Loucy (cell line): ENCODE measurements at regions not wholly inside any gene's neighbourhood (a gene's known extent, or its start where the extent isn't known, plus 50 kb on each side); places are given as distances from the start of the nearest gene placed in this dataset.

Experiments used
- H2AFZ ChIP-seq: fragments of 200-600 bp; sonication (generic); 2 replicates; pipeline ENCODE4 v1.6.0; 2016; ENCODE audit warnings: antibody characterized with exemption, mild to moderate bottlenecking, low read length, moderate library complexity
- H3F3A ChIP-seq: fragments of 200-600 bp; 2 replicates; pipeline ENCODE4 v1.6.0; 2016; ENCODE audit warnings: antibody characterized with exemption, low read depth, mild to moderate bottlenecking
- H3K27me3 ChIP-seq: fragments of 200-600 bp; sonication (generic); 2 replicates; pipeline ENCODE4 v1.6.1; 2014; ENCODE audit warnings: low read length, mild to moderate bottlenecking; ENCODE audit not compliant: insufficient read depth, poor library complexity, severe bottlenecking
- H3K36me3 ChIP-seq: fragments of 200-600 bp; sonication (generic); 2 replicates; pipeline ENCODE4 v1.6.1; 2016; ENCODE audit warnings: low read length; ENCODE audit not compliant: insufficient read depth
- H3K4me1 ChIP-seq: fragments of 200-600 bp; sonication (generic); 2 replicates; pipeline ENCODE4 v1.5.1; 2014; ENCODE audit warnings: low read length, mild to moderate bottlenecking; ENCODE audit not compliant: insufficient read depth, poor library complexity, severe bottlenecking
- H3K4me2 ChIP-seq: fragments of 200-600 bp; sonication (generic); 2 replicates; pipeline ENCODE4 v1.6.0; 2014; ENCODE audit warnings: antibody characterized with exemption, low read length, low read depth, mild to moderate bottlenecking; ENCODE audit not compliant: poor library complexity, severe bottlenecking
- H3K4me3 ChIP-seq: fragments of 200-600 bp; sonication (generic); 2 replicates; pipeline ENCODE4 v1.5.1; 2014; ENCODE audit warnings: low read length, mild to moderate bottlenecking, mixed read lengths; ENCODE audit not compliant: poor library complexity, severe bottlenecking
- H3K79me2 ChIP-seq: fragments of 200-600 bp; sonication (generic); 2 replicates; pipeline ENCODE4 v1.6.1; 2014; ENCODE audit warnings: low read length; ENCODE audit not compliant: insufficient read depth
- H3K9ac ChIP-seq: fragments of 200-600 bp; sonication (generic); 2 replicates; pipeline ENCODE4 v1.6.0; 2014; ENCODE audit warnings: mild to moderate bottlenecking, low read depth, low read length, moderate library complexity; ENCODE audit not compliant: poor library complexity, severe bottlenecking
- H3K9me2 ChIP-seq: fragments of 200-600 bp; sonication (generic); replicated peaks from 2 replicates; pipeline ENCODE4 v1.6.1; 2016; ENCODE audit warnings: low read depth, low read length, mixed read lengths
- H3K9me3 ChIP-seq: fragments of 200-600 bp; sonication (generic); 2 replicates; pipeline ENCODE4 v1.6.1; 2014; ENCODE audit warnings: mild to moderate bottlenecking, antibody characterized with exemption, low read length, low read depth; ENCODE audit not compliant: insufficient read depth
- H4K20me1 ChIP-seq: fragments of 200-600 bp; sonication (generic); 2 replicates; pipeline ENCODE4 v1.6.0; 2014; ENCODE audit warnings: antibody characterized with exemption, low read length, mild to moderate bottlenecking; ENCODE audit not compliant: insufficient read depth, poor library complexity, severe bottlenecking
- EZH2phosphoT487 ChIP-seq: fragments of 200-600 bp; IDR thresholded peaks from 2 replicates; pipeline ENCODE4 v1.6.1; 2018; ENCODE audit warnings: antibody characterized with exemption, mild to moderate bottlenecking, moderate library complexity, borderline replicate concordance
- TF ChIP-seq, protein P1 (sequence below): fragments of 200-600 bp; sonication (generic); conservative IDR thresholded peaks from 2 replicates; pipeline ENCODE4 v1.5.1; 2014; ENCODE audit warnings: mild to moderate bottlenecking, antibody characterized with exemption, low read length

GRCh38 chr1:186557147-186557777 lies 96.3 kb upstream of the PDC start:
- no peak for TF ChIP-seq EZH2phosphoT487
- TF ChIP-seq, protein P1, sequence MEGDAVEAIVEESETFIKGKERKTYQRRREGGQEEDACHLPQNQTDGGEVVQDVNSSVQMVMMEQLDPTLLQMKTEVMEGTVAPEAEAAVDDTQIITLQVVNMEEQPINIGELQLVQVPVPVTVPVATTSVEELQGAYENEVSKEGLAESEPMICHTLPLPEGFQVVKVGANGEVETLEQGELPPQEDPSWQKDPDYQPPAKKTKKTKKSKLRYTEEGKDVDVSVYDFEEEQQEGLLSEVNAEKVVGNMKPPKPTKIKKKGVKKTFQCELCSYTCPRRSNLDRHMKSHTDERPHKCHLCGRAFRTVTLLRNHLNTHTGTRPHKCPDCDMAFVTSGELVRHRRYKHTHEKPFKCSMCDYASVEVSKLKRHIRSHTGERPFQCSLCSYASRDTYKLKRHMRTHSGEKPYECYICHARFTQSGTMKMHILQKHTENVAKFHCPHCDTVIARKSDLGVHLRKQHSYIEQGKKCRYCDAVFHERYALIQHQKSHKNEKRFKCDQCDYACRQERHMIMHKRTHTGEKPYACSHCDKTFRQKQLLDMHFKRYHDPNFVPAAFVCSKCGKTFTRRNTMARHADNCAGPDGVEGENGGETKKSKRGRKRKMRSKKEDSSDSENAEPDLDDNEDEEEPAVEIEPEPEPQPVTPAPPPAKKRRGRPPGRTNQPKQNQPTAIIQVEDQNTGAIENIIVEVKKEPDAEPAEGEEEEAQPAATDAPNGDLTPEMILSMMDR = no peak
- no peak overlapping the region for H3K4me3 ChIP-seq
- no peaks in the 10 kb centered on the region for H3K9me3 ChIP-seq
- no peaks in the 10 kb centered on the region for H3K4me1 ChIP-seq
- no peaks in the 10 kb centered on the region for H3K36me3 ChIP-seq
- no peaks in the 10 kb centered on the region for H3K27me3 ChIP-seq
- H2AFZ ChIP-seq = no peak overlapping the region
- H3F3A ChIP-seq = no peaks in the 10 kb centered on the region
- no peaks in the 10 kb centered on the region for H3K79me2 ChIP-seq
- no peak overlapping the region for H3K9ac ChIP-seq
- no peaks in the 10 kb centered on the region for H4K20me1 ChIP-seq
- no peak overlapping the region for H3K4me2 ChIP-seq
- H3K9me2 ChIP-seq = no peaks in the 10 kb centered on the region

DNA sequence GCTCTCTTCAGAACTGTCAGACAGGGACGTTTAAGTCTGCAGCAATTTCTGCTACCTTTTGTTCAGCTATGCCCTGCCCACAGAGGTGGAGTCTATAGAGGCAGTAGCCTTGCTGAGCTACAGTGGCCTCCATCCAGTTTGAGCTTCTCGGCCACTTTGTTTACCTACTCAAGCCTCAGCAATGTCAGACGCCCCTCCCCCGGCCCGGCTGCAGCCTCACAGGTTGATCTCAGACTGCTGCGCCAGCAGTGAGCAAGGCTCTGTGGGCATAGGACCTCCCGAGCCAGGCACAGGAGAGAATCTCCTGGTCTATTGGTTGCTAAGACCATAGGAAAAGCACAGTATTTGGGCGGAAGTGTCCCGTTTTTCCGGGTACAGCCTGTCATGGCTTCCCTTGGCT lies 89.9 kb upstream of the PDC start:
- H3K4me3 ChIP-seq = no peak overlapping the region
- no peaks in the 10 kb centered on the region for H3K27me3 ChIP-seq
- H3K36me3 ChIP-seq = no peaks in the 10 kb centered on the region
- peaks cover 3% of the 10 kb centered on the region; the same call in 1 of the 2 replicates for H3K9me3 ChIP-seq
- no peaks in the 10 kb centered on the region for H3F3A ChIP-seq
- no peaks in the 10 kb centered on the region for H3K79me2 ChIP-seq
- no peaks in the 10 kb centered on the region for H3K4me1 ChIP-seq
- no peak for TF ChIP-seq EZH2phosphoT487
- TF ChIP-seq, protein P1 = no peak
- H2AFZ ChIP-seq = no peak overlapping the region
- no peak overlapping the region for H3K4me2 ChIP-seq
- H4K20me1 ChIP-seq = no peaks in the 10 kb centered on the region
- no peak overlapping the region for H3K9ac ChIP-seq
- no peaks in the 10 kb centered on the region for H3K9me2 ChIP-seq

- H4K20me1 ChIP-seq = no peaks in the 10 kb centered on the region
- H2AFZ ChIP-seq = no peak overlapping the region
- no peak overlapping the region for H3K4me2 ChIP-seq
- no peaks in the 10 kb centered on the region for H3K36me3 ChIP-seq
- no peaks in the 10 kb centered on the region for H3K4me1 ChIP-seq
- no peak overlapping the region for H3K9ac ChIP-seq
- H3K4me3 ChIP-seq = no peak overlapping the region
- H3K79me2 ChIP-seq = no peaks in the 10 kb centered on the region
- H3F3A ChIP-seq = no peaks in the 10 kb centered on the region
- H3K9me3 ChIP-seq = 0 out of 2 replicates have a peak, but pooled peaks cover 2% of the 10 kb centered on the region
- H3K27me3 ChIP-seq = no peaks in the 10 kb centered on the region
- no peak for TF ChIP-seq EZH2phosphoT487
- TF ChIP-seq, protein P1 = no peak
- H3K9me2 ChIP-seq = no peaks in the 10 kb centered on the region
These were observed 80.1 kb upstream of the PDC start for GRCh38 chr1:186541003-186541402.
